GM18858 (cell line): ENCODE measurements at regions not wholly inside any gene's neighbourhood (a gene's known extent, or its start where the extent isn't known, plus 50 kb on each side); places are given as distances from the start of the nearest gene placed in this dataset.
"Not testable (repeated sequence)": the region's sequence is repeated elsewhere in the genome, so short reads cannot be mapped to it uniquely, and the experiment has no call there.

ENCODE experiments used
- ATAC-seq: cut with Tn5 transposase; IDR thresholded peaks from one replicate; pipeline ENCODE4 v1.9.1; 2021; ENCODE audit not compliant: unreplicated experiment

- no peak for ATAC-seq
Observed at GRCh38 chr5:56763711-56764466, 51.5 kb upstream of the MAP3K1 start.

- ATAC-seq = no peak
Observed at GRCh38 chr5:56763182-56763581, 52.2 kb upstream of the MAP3K1 start.

- ATAC-seq = no peak
Observed at GRCh38 chr5:56761151-56761885, 54.0 kb upstream of the MAP3K1 start.

- no peak for ATAC-seq
Observed at GRCh38 chr5:56760723-56761122, 54.6 kb upstream of the MAP3K1 start.

GRCh38 chr5:56759521-56760216, 55.7 kb upstream of the MAP3K1 start:
- ATAC-seq = no peak

- ATAC-seq = no peak
Observed at GRCh38 chr5:56757077-56757476, 58.3 kb upstream of the MAP3K1 start.

- ATAC-seq = no peak
Observed at GRCh38 chr5:56755036-56755555, 60.3 kb upstream of the MAP3K1 start.

GRCh38 chr5:56753588-56753987, 61.8 kb upstream of the MAP3K1 start:
- not testable (repeated sequence) for ATAC-seq

GRCh38 chr5:56751572-56752313, 63.6 kb upstream of the MAP3K1 start:
- no peak for ATAC-seq

GRCh38 chr5:56749842-56750241, 65.5 kb upstream of the MAP3K1 start:
- ATAC-seq = no peak

- ATAC-seq = no peak
Observed at GRCh38 chr5:56746553-56747339, 68.6 kb upstream of the MAP3K1 start.

- ATAC-seq = no peak
Observed at GRCh38 chr5:56745864-56746263, 69.5 kb upstream of the MAP3K1 start.

GRCh38 chr5:56740868-56741267, 74.5 kb upstream of the MAP3K1 start:
- ATAC-seq = no peak

- ATAC-seq = no peak
Observed at GRCh38 chr5:56739990-56740389, 75.4 kb upstream of the MAP3K1 start.

GRCh38 chr5:56737951-56738606, 77.3 kb upstream of the MAP3K1 start:
- no peak for ATAC-seq

GRCh38 chr5:56737002-56737621, 78.2 kb upstream of the MAP3K1 start:
- ATAC-seq = no peak

- ATAC-seq = no peak
Observed at GRCh38 chr5:56735849-56736641, 79.3 kb upstream of the MAP3K1 start.

- ATAC-seq = no peak
Observed at GRCh38 chr5:56734091-56734694, 81.2 kb upstream of the MAP3K1 start.
